ENCODE measurements at regions not wholly inside any gene's neighbourhood (a gene's known extent, or its start where the extent isn't known, plus 50 kb on each side); places are given as distances from the start of the nearest gene placed in this dataset.

DNA sequence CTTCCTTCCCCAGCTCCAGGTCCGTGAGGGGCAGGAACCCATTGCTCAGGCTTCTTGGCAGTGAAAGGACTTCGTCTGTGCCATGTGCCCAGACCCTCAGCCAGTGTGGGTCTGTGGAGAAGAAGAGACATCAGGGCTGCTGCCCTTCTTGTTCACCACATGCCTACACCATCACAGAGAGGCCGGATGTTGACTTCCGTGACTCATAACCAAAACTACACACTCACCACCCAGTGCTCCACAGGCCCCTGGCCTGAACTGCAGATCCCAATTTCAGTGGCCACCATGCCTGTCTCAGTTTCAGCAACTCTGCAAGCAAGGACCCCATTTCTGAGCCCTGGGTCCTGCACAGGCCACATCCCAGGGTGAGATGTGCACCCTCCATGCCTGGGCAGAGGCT lies 332.6 kb upstream of the SALL3 start:
- ATAC-seq, result no peak
- TF ChIP-seq, protein P1, sequence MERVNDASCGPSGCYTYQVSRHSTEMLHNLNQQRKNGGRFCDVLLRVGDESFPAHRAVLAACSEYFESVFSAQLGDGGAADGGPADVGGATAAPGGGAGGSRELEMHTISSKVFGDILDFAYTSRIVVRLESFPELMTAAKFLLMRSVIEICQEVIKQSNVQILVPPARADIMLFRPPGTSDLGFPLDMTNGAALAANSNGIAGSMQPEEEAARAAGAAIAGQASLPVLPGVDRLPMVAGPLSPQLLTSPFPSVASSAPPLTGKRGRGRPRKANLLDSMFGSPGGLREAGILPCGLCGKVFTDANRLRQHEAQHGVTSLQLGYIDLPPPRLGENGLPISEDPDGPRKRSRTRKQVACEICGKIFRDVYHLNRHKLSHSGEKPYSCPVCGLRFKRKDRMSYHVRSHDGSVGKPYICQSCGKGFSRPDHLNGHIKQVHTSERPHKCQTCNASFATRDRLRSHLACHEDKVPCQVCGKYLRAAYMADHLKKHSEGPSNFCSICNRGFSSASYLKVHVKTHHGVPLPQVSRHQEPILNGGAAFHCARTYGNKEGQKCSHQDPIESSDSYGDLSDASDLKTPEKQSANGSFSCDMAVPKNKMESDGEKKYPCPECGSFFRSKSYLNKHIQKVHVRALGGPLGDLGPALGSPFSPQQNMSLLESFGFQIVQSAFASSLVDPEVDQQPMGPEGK (CRISPR knock-in tag; IDR thresholded peaks at IDR 0.05; ENCODE audit: borderline replicate concordance), result no peak
- no peak for TF ChIP-seq ZC3H10 (CRISPR knock-in tag; IDR thresholded peaks at IDR 0.05)
- TF ChIP-seq ZFP30 (CRISPR knock-in tag; IDR thresholded peaks at IDR 0.05), result no peak
- TF ChIP-seq, protein P2, sequence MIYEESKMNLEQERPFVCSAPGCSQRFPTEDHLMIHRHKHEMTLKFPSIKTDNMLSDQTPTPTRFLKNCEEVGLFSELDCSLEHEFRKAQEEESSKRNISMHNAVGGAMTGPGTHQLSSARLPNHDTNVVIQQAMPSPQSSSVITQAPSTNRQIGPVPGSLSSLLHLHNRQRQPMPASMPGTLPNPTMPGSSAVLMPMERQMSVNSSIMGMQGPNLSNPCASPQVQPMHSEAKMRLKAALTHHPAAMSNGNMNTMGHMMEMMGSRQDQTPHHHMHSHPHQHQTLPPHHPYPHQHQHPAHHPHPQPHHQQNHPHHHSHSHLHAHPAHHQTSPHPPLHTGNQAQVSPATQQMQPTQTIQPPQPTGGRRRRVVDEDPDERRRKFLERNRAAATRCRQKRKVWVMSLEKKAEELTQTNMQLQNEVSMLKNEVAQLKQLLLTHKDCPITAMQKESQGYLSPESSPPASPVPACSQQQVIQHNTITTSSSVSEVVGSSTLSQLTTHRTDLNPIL (CRISPR knock-in tag; IDR thresholded peaks at IDR 0.05; ENCODE audit: low read depth), result no peak
- TF ChIP-seq, protein P3, sequence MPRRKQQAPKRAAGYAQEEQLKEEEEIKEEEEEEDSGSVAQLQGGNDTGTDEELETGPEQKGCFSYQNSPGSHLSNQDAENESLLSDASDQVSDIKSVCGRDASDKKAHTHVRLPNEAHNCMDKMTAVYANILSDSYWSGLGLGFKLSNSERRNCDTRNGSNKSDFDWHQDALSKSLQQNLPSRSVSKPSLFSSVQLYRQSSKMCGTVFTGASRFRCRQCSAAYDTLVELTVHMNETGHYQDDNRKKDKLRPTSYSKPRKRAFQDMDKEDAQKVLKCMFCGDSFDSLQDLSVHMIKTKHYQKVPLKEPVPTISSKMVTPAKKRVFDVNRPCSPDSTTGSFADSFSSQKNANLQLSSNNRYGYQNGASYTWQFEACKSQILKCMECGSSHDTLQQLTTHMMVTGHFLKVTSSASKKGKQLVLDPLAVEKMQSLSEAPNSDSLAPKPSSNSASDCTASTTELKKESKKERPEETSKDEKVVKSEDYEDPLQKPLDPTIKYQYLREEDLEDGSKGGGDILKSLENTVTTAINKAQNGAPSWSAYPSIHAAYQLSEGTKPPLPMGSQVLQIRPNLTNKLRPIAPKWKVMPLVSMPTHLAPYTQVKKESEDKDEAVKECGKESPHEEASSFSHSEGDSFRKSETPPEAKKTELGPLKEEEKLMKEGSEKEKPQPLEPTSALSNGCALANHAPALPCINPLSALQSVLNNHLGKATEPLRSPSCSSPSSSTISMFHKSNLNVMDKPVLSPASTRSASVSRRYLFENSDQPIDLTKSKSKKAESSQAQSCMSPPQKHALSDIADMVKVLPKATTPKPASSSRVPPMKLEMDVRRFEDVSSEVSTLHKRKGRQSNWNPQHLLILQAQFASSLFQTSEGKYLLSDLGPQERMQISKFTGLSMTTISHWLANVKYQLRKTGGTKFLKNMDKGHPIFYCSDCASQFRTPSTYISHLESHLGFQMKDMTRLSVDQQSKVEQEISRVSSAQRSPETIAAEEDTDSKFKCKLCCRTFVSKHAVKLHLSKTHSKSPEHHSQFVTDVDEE (CRISPR knock-in tag; IDR thresholded peaks at IDR 0.05), result no peak
- TF ChIP-seq PPARA (CRISPR knock-in tag; IDR thresholded peaks at IDR 0.05; ENCODE audit: borderline replicate concordance), result no peak
- TF ChIP-seq GLIS3 (CRISPR knock-in tag; IDR thresholded peaks at IDR 0.05), result no peak

DNA sequence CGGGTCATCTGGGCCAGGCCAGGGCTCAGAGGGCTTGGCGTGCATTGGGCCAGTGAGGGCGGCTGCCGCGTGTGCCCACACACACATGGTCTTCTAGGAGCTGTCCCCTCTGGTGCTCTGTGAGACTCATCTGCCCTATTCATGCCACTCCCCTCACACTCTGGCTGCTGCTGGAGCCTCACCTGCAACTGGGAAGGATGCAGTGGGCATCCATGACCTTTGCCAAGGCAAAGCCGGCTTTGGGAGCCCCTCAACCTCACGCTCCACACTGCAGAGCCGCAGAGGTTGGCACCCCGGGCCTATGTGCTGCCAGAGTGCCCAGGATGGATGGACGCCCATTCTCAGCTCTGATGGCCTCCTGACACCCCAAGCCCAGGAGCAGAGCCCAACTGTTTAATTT lies 330.2 kb upstream of the SALL3 start:
- no peak for ATAC-seq
- TF ChIP-seq RARB (CRISPR knock-in tag; IDR thresholded peaks at IDR 0.05) (no peak), ARNTL (CRISPR knock-in tag; IDR thresholded peaks at IDR 0.05; ENCODE audit: borderline replicate concordance, low read depth) (no peak), SNAI2 (CRISPR knock-in tag; IDR thresholded peaks at IDR 0.05) (no peak), TCF4 (CRISPR knock-in tag; IDR thresholded peaks at IDR 0.05; ENCODE audit: borderline replicate concordance) (no peak), ISL1 (CRISPR knock-in tag; IDR thresholded peaks at IDR 0.05) (no peak), PPARA (CRISPR knock-in tag; IDR thresholded peaks at IDR 0.05; ENCODE audit: borderline replicate concordance) (no peak), OSR1 (CRISPR knock-in tag; IDR thresholded peaks at IDR 0.05) (no peak), ZNF8 (CRISPR knock-in tag; IDR thresholded peaks at IDR 0.05) (no peak), TOX (CRISPR knock-in tag; IDR thresholded peaks at IDR 0.05; ENCODE audit: borderline replicate concordance) (no peak), CSDC2 (CRISPR knock-in tag; IDR thresholded peaks at IDR 0.05) (no peak), ZC3H10 (CRISPR knock-in tag; IDR thresholded peaks at IDR 0.05) (no peak), ESRRG (CRISPR knock-in tag; IDR thresholded peaks at IDR 0.05) (no peak), ZFP30 (CRISPR knock-in tag; IDR thresholded peaks at IDR 0.05) (no peak), ZFP3 (CRISPR knock-in tag; IDR thresholded peaks at IDR 0.05) (no peak), GLIS3 (CRISPR knock-in tag; IDR thresholded peaks at IDR 0.05) (no peak)
- TF ChIP-seq, protein P1 (CRISPR knock-in tag; IDR thresholded peaks at IDR 0.05; ENCODE audit: borderline replicate concordance), result no peak
- TF ChIP-seq, protein P3 (CRISPR knock-in tag; IDR thresholded peaks at IDR 0.05), result no peak
- TF ChIP-seq, protein P2 (CRISPR knock-in tag; IDR thresholded peaks at IDR 0.05; ENCODE audit: low read depth), result no peak
- TF ChIP-seq, protein P4, sequence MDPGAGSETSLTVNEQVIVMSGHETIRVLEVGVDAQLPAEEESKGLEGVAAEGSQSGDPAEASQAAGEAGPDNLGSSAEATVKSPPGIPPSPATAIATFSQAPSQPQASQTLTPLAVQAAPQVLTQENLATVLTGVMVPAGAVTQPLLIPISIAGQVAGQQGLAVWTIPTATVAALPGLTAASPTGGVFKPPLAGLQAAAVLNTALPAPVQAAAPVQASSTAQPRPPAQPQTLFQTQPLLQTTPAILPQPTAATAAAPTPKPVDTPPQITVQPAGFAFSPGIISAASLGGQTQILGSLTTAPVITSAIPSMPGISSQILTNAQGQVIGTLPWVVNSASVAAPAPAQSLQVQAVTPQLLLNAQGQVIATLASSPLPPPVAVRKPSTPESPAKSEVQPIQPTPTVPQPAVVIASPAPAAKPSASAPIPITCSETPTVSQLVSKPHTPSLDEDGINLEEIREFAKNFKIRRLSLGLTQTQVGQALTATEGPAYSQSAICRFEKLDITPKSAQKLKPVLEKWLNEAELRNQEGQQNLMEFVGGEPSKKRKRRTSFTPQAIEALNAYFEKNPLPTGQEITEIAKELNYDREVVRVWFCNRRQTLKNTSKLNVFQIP (CRISPR knock-in tag; IDR thresholded peaks at IDR 0.05; ENCODE audit: borderline replicate concordance, low read depth), result no peak
- TF ChIP-seq, protein P5, sequence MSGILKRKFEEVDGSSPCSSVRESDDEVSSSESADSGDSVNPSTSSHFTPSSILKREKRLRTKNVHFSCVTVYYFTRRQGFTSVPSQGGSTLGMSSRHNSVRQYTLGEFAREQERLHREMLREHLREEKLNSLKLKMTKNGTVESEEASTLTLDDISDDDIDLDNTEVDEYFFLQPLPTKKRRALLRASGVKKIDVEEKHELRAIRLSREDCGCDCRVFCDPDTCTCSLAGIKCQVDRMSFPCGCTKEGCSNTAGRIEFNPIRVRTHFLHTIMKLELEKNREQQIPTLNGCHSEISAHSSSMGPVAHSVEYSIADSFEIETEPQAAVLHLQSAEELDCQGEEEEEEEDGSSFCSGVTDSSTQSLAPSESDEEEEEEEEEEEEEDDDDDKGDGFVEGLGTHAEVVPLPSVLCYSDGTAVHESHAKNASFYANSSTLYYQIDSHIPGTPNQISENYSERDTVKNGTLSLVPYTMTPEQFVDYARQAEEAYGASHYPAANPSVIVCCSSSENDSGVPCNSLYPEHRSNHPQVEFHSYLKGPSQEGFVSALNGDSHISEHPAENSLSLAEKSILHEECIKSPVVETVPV (CRISPR knock-in tag; IDR thresholded peaks at IDR 0.05), result no peak
